ENCODE measurements at regions not wholly inside any gene's neighbourhood (a gene's known extent, or its start where the extent isn't known, plus 50 kb on each side); places are given as distances from the start of the nearest gene placed in this dataset.

- H3K27ac Mint-ChIP-seq: no peak overlapping the region
- DNase-seq (ENCODE audit: low spot score in 2 of 2): no peak
- no peak overlapping the region for H3K4me3 Mint-ChIP-seq
- ATAC-seq: no peak
- H3K9me3 Mint-ChIP-seq: peaks cover 12% of the 10 kb centered on the region
- no peaks in the 10 kb centered on the region for H3K4me1 Mint-ChIP-seq
- no peaks in the 10 kb centered on the region for H3K36me3 Mint-ChIP-seq
These were observed 216.4 kb downstream of the CDH10 start for GRCh38 chr5:24428345-24428744.

GRCh38 chr5:24433555-24433954, 211.2 kb downstream of the CDH10 start:
- no peak overlapping the region for H3K27ac Mint-ChIP-seq
- peaks cover 12% of the 10 kb centered on the region for H3K9me3 Mint-ChIP-seq
- H3K4me1 Mint-ChIP-seq: no peaks in the 10 kb centered on the region
- H3K36me3 Mint-ChIP-seq: no peaks in the 10 kb centered on the region
- no peak overlapping the region for H3K4me3 Mint-ChIP-seq
- ATAC-seq (no peak), DNase-seq (ENCODE audit: low spot score in 2 of 2) (no peak)

Data from stimulated activated effector memory CD8-positive, alpha-beta T cell treated with anti-CD3 and anti-CD28 coated beads, Interleukin-12 subunit alpha, Interleukin-12 subunit beta, amount 100 ng/mL, for 72 hours (primary cell).